HepG2 (cell line): ENCODE measurements at regions not wholly inside any gene's neighbourhood (a gene's known extent, or its start where the extent isn't known, plus 50 kb on each side); places are given as distances from the start of the nearest gene placed in this dataset.

ENCODE experiments used
- EED ChIP-seq: sonication (generic); formaldehyde crosslinking; IDR thresholded peaks from 2 replicates; pipeline ENCODE4 v1.5.0; 2020; ENCODE audit warnings: mild to moderate bottlenecking, missing genetic modification reagents
- GATAD1 ChIP-seq: IDR thresholded peaks from 2 replicates; pipeline ENCODE4 v1.6.1; 2016; ENCODE audit warnings: missing genetic modification reagents, missing compliant biosample characterization
- HIC2 ChIP-seq: sonication (generic); formaldehyde crosslinking; IDR thresholded peaks from 2 replicates; pipeline ENCODE4 v1.9.0; 2022; ENCODE audit warnings: low read depth, missing genetic modification reagents
- HNF4G ChIP-seq, 2 experiments: sonication (generic) in 1 of 2; formaldehyde crosslinking in 1 of 2; IDR thresholded peaks; 2 replicates each; pipeline versions ENCODE4 v1.4.0 to v1.6.1; 2011 to 2020; ENCODE audit warnings: borderline replicate concordance in 2 of 2, low read depth in 2 of 2, mild to moderate bottlenecking in 2 of 2, low read length in 1 of 2, missing genetic modification reagents in 1 of 2, moderate library complexity in 1 of 2
- KAT8 ChIP-seq: IDR thresholded peaks from 2 replicates; pipeline ENCODE4 v1.6.1; 2016; ENCODE audit warnings: missing genetic modification reagents, missing compliant biosample characterization
- MED13 ChIP-seq: sonication (generic); formaldehyde crosslinking; IDR thresholded peaks from 2 replicates; pipeline ENCODE4 v1.5.0; 2020; ENCODE audit warnings: missing genetic modification reagents
- MIER3 ChIP-seq: IDR thresholded peaks from 2 replicates; pipeline ENCODE4 v1.6.1; 2016; ENCODE audit warnings: missing compliant biosample characterization, borderline replicate concordance
- PPARG ChIP-seq: conservative IDR thresholded peaks from 2 replicates; pipeline ENCODE4 v1.6.1; 2016; ENCODE audit warnings: missing biosample characterization, missing genetic modification reagents
- PRMT3 ChIP-seq: sonication (generic); formaldehyde crosslinking; IDR thresholded peaks from 2 replicates; pipeline ENCODE4 v1.8.1; 2022; ENCODE audit warnings: low read depth, mild to moderate bottlenecking, moderate library complexity, missing genetic modification reagents, borderline replicate concordance
- RBFOX2 ChIP-seq: fragments of 200-400 bp; formaldehyde crosslinking; IDR thresholded peaks from 2 replicates; pipeline ENCODE4 v1.6.1; 2017; ENCODE audit warnings: low read depth, mild to moderate bottlenecking, low read length
- RXRB ChIP-seq: IDR thresholded peaks from 2 replicates; pipeline ENCODE4 v1.6.1; 2016; ENCODE audit warnings: borderline replicate concordance, missing genetic modification reagents, missing compliant biosample characterization
- SAP130 ChIP-seq: IDR thresholded peaks from 2 replicates; pipeline ENCODE4 v1.6.1; 2016; ENCODE audit warnings: low read depth
- TP53 ChIP-seq: sonication (generic); formaldehyde crosslinking; conservative IDR thresholded peaks from 2 replicates; pipeline ENCODE4 v1.4.0; 2020; ENCODE audit warnings: missing genetic modification reagents
- ZFX ChIP-seq: sonication (generic); formaldehyde crosslinking; IDR thresholded peaks from 2 replicates; pipeline ENCODE4 v1.4.0; 2020; ENCODE audit warnings: mild to moderate bottlenecking, low read depth, missing genetic modification reagents, moderate library complexity
- ZNF230 ChIP-seq: sonication (generic); formaldehyde crosslinking; IDR thresholded peaks from 2 replicates; pipeline ENCODE4 v1.4.0; 2020; ENCODE audit warnings: mild to moderate bottlenecking, missing genetic modification reagents
- ZNF598 ChIP-seq: sonication (generic); formaldehyde crosslinking; IDR thresholded peaks from 2 replicates; pipeline ENCODE4 v1.5.1; 2020; ENCODE audit warnings: mild to moderate bottlenecking, missing genetic modification reagents, borderline replicate concordance
- ZNF747 ChIP-seq: sonication (generic); formaldehyde crosslinking; IDR thresholded peaks from 2 replicates; pipeline ENCODE4 v1.8.1; 2023; ENCODE audit warnings: missing genetic modification reagents, mild to moderate bottlenecking, borderline replicate concordance
- ZNF766 ChIP-seq: sonication (generic); formaldehyde crosslinking; IDR thresholded peaks from 2 replicates; pipeline ENCODE4 v1.5.0; 2020; ENCODE audit warnings: missing genetic modification reagents, borderline replicate concordance
- ZNF788 ChIP-seq: sonication (generic); formaldehyde crosslinking; IDR thresholded peaks from 2 replicates; pipeline ENCODE4 v1.5.0; 2020; ENCODE audit warnings: mild to moderate bottlenecking, missing genetic modification reagents, borderline replicate concordance
- TF ChIP-seq, protein P1 (sequence below): sonication (generic); formaldehyde crosslinking; IDR thresholded peaks from 2 replicates; pipeline ENCODE4 v1.5.0; 2020; ENCODE audit warnings: mild to moderate bottlenecking, missing genetic modification reagents, borderline replicate concordance
- TF ChIP-seq, protein P2 (sequence below): sonication (generic); formaldehyde crosslinking; IDR thresholded peaks from 2 replicates; pipeline ENCODE4 v1.4.0; 2020; ENCODE audit warnings: missing genetic modification reagents

DNA sequence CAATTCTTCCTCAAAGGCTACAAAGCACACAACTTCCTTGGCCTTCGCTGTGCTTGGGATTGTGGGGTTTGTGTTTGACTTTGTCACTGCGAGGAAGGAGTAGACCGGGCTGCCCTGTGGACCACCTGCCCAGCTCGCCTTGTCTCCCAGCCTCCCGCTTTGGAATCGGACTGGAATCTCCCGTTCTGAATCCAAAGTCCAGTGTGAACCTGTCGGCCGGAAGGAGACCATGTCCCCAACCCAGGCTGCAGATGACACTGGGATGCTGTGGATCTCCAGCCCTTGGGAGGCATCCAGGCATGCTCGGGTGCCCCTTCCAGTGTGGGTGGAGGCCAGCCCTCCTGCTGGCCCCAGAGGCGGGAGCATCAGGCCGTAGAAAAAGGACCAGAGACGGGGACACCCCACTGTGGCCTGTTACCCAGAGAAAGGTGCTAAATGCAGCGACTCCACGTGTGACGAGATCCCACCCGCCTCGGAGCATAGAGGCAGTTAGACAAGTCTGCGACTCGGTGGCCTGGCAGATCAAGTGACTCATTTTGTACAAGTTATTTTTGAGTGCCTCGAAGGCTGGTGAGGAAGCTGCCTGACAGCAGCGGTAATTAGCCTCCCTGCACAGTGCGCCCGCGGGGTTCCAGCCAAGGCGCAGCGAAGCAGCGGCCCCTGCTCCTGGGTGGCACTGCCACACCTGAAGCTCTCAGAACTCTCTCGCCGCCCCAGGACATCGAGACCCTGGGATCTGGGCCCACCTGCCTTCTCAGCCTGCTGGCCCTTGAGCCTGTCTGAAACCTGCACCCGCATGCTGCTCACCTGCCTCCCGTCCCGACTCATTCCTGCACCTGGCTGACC lies 57.5 kb downstream of the ADRA2C start (continued):
- TF ChIP-seq SAP130 (CRISPR knock-in tag): peak; percentile 59
- TF ChIP-seq ZNF598: 0 out of 2 replicates have a peak, but pooled peaks have one; percentile 49
- TF ChIP-seq HNF4G (IDR thresholded peaks at IDR 0.05; ENCODE audit: borderline replicate concordance, low read depth, low read length): peak; percentile 57; the same call in 1 of the 2 replicates
- peak; percentile 83; the same call in 1 of the 2 replicates for TF ChIP-seq HNF4G (CRISPR knock-in tag; IDR thresholded peaks at IDR 0.05; ENCODE audit: borderline replicate concordance, low read depth)
- TF ChIP-seq EED (CRISPR knock-in tag): peak; percentile 32; the same call in 1 of the 2 replicates
- TF ChIP-seq ZFX (CRISPR knock-in tag): peak; percentile 59; the same call in 1 of the 2 replicates
- no peak for TF ChIP-seq ZNF766 (CRISPR knock-in tag)
- no peak for TF ChIP-seq MIER3 (CRISPR knock-in tag)
- TF ChIP-seq PPARG (CRISPR knock-in tag): no peak
- TF ChIP-seq, protein P1, sequence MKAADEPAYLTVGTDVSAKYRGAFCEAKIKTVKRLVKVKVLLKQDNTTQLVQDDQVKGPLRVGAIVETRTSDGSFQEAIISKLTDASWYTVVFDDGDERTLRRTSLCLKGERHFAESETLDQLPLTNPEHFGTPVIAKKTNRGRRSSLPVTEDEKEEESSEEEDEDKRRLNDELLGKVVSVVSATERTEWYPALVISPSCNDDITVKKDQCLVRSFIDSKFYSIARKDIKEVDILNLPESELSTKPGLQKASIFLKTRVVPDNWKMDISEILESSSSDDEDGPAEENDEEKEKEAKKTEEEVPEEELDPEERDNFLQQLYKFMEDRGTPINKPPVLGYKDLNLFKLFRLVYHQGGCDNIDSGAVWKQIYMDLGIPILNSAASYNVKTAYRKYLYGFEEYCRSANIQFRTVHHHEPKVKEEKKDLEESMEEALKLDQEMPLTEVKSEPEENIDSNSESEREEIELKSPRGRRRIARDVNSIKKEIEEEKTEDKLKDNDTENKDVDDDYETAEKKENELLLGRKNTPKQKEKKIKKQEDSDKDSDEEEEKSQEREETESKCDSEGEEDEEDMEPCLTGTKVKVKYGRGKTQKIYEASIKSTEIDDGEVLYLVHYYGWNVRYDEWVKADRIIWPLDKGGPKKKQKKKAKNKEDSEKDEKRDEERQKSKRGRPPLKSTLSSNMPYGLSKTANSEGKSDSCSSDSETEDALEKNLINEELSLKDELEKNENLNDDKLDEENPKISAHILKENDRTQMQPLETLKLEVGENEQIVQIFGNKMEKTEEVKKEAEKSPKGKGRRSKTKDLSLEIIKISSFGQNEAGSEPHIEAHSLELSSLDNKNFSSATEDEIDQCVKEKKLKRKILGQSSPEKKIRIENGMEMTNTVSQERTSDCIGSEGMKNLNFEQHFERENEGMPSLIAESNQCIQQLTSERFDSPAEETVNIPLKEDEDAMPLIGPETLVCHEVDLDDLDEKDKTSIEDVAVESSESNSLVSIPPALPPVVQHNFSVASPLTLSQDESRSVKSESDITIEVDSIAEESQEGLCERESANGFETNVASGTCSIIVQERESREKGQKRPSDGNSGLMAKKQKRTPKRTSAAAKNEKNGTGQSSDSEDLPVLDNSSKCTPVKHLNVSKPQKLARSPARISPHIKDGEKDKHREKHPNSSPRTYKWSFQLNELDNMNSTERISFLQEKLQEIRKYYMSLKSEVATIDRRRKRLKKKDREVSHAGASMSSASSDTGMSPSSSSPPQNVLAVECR (CRISPR knock-in tag): peak; percentile 23; the same call in 1 of the 2 replicates
- TF ChIP-seq RXRB (CRISPR knock-in tag): peak; percentile 52; the same call in 1 of the 2 replicates
- peak; percentile 19; the same call in 1 of the 2 replicates for TF ChIP-seq HIC2 (CRISPR knock-in tag)
- TF ChIP-seq, protein P2, sequence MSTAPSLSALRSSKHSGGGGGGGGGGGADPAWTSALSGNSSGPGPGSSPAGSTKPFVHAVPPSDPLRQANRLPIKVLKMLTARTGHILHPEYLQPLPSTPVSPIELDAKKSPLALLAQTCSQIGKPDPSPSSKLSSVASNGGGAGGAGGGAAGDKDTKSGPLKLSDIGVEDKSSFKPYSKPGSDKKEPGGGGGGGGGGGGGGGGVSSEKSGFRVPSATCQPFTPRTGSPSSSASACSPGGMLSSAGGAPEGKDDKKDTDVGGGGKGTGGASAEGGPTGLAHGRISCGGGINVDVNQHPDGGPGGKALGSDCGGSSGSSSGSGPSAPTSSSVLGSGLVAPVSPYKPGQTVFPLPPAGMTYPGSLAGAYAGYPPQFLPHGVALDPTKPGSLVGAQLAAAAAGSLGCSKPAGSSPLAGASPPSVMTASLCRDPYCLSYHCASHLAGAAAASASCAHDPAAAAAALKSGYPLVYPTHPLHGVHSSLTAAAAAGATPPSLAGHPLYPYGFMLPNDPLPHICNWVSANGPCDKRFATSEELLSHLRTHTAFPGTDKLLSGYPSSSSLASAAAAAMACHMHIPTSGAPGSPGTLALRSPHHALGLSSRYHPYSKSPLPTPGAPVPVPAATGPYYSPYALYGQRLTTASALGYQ (CRISPR knock-in tag): no peak
- TF ChIP-seq RBFOX2: peak; percentile 36; the same call in 1 of the 2 replicates
- 0 out of 2 replicates have a peak, but pooled peaks have one; percentile 15 for TF ChIP-seq GATAD1 (CRISPR knock-in tag)
- TF ChIP-seq KAT8: peak; percentile 44; the same call in 1 of the 2 replicates
- TF ChIP-seq TP53 (CRISPR knock-in tag): no peak
- no peak for TF ChIP-seq PRMT3
- 0 out of 2 replicates have a peak, but pooled peaks have one; percentile 34 for TF ChIP-seq MED13 (CRISPR knock-in tag)
- 0 out of 2 replicates have a peak, but pooled peaks have one; percentile 58 for TF ChIP-seq ZNF747 (CRISPR knock-in tag)
- TF ChIP-seq ZNF230 (CRISPR knock-in tag): peak; percentile 67; the same call in 1 of the 2 replicates
- TF ChIP-seq ZNF788 (CRISPR knock-in tag): peak; percentile 66; the same call in 1 of the 2 replicates
